Astrocyte (in vitro differentiated cells and primary cell): ENCODE measurements at regions not wholly inside any gene's neighbourhood (a gene's known extent, or its start where the extent isn't known, plus 50 kb on each side); places are given as distances from the start of the nearest gene placed in this dataset.
"Not testable (repeated sequence)": the region's sequence is repeated elsewhere in the genome, so short reads cannot be mapped to it uniquely, and the experiment has no call there.

Experiments used
- CTCF ChIP-seq: IDR thresholded peaks from 2 replicates; pipeline ENCODE4 v1.5.1; 2011; ENCODE audit warnings: low read depth, mild to moderate bottlenecking, inconsistent platforms, low read length, moderate library complexity; ENCODE audit not compliant: insufficient read depth
- EZH2 ChIP-seq: IDR thresholded peaks from 2 replicates; pipeline ENCODE4 v1.6.1; 2012; ENCODE audit warnings: mild to moderate bottlenecking, low read length, inconsistent platforms; ENCODE audit not compliant: insufficient read depth

- not testable (repeated sequence) for TF ChIP-seq CTCF, EZH2
Measured at GRCh38 chr15:22665711-22666110, 120.7 kb upstream of the NIPA1 start.
